HG03280 (cell line): ENCODE measurements at regions not wholly inside any gene's neighbourhood (a gene's known extent, or its start where the extent isn't known, plus 50 kb on each side); places are given as distances from the start of the nearest gene placed in this dataset.

ENCODE experiments used
- ATAC-seq: cut with Tn5 transposase; IDR thresholded peaks from one replicate; pipeline ENCODE4 v1.9.1; 2021; ENCODE audit warnings: mild to moderate bottlenecking, moderate library complexity; ENCODE audit not compliant: unreplicated experiment

GRCh38 chr7:97466071-97466470, 265.8 kb upstream of the TAC1 start:
- no peak for ATAC-seq

- no peak for ATAC-seq
Measured at GRCh38 chr7:97466999-97467740, 264.7 kb upstream of the TAC1 start.

- no peak for ATAC-seq
Measured at GRCh38 chr7:97468493-97468892, 263.4 kb upstream of the TAC1 start.

GRCh38 chr7:97470726-97471125, 261.2 kb upstream of the TAC1 start:
- no peak for ATAC-seq

- ATAC-seq, result no peak
Measured at GRCh38 chr7:97471491-97471890, 260.4 kb upstream of the TAC1 start.

GRCh38 chr7:97479740-97480290, 252.1 kb upstream of the TAC1 start:
- ATAC-seq, result no peak

GRCh38 chr7:97480772-97481390, 251.0 kb upstream of the TAC1 start:
- ATAC-seq, result no peak

- no peak for ATAC-seq
Measured at GRCh38 chr7:97495487-97495886, 236.4 kb upstream of the TAC1 start.

- no peak for ATAC-seq
Measured at GRCh38 chr7:97499204-97499603, 232.7 kb upstream of the TAC1 start.

GRCh38 chr7:97503367-97504094, 228.4 kb upstream of the TAC1 start:
- no peak for ATAC-seq

GRCh38 chr7:97506728-97507127, 225.2 kb upstream of the TAC1 start:
- ATAC-seq, result no peak

GRCh38 chr7:97512441-97513207, 219.3 kb upstream of the TAC1 start:
- ATAC-seq, result no peak

GRCh38 chr7:97513326-97513725, 218.6 kb upstream of the TAC1 start:
- no peak for ATAC-seq

- no peak for ATAC-seq
Measured at GRCh38 chr7:97541188-97541587, 190.7 kb upstream of the TAC1 start.

- no peak for ATAC-seq
Measured at GRCh38 chr7:97555857-97556421, 175.9 kb upstream of the TAC1 start.

GRCh38 chr7:97565665-97566064, 166.2 kb upstream of the TAC1 start:
- ATAC-seq, result no peak

- no peak for ATAC-seq
Measured at GRCh38 chr7:97573065-97573464, 158.8 kb upstream of the TAC1 start.

GRCh38 chr7:97576043-97576442, 155.8 kb upstream of the TAC1 start:
- ATAC-seq, result no peak

GRCh38 chr7:97578225-97578624, 153.7 kb upstream of the TAC1 start:
- no peak for ATAC-seq

GRCh38 chr7:97580205-97580604, 151.7 kb upstream of the TAC1 start:
- no peak for ATAC-seq

GRCh38 chr7:97595439-97595838, 136.4 kb upstream of the TAC1 start:
- ATAC-seq, result no peak
